GM12891 (cell line): ENCODE measurements at regions not wholly inside any gene's neighbourhood (a gene's known extent, or its start where the extent isn't known, plus 50 kb on each side); places are given as distances from the start of the nearest gene placed in this dataset.

ENCODE experiments used
- POLR2A ChIP-seq: IDR thresholded peaks from 2 replicates; pipeline ENCODE4 v1.6.1; 2011; ENCODE audit warnings: low read depth, low read length, control low read depth
- POU2F2 ChIP-seq: IDR thresholded peaks from 2 replicates; pipeline ENCODE4 v1.6.1; 2011; ENCODE audit warnings: low read depth, mild to moderate bottlenecking, control low read depth, low read length, moderate library complexity
- TAF1 ChIP-seq: IDR thresholded peaks from 2 replicates; pipeline ENCODE4 v1.6.1; 2011; ENCODE audit warnings: low read depth, low read length, control low read depth

DNA sequence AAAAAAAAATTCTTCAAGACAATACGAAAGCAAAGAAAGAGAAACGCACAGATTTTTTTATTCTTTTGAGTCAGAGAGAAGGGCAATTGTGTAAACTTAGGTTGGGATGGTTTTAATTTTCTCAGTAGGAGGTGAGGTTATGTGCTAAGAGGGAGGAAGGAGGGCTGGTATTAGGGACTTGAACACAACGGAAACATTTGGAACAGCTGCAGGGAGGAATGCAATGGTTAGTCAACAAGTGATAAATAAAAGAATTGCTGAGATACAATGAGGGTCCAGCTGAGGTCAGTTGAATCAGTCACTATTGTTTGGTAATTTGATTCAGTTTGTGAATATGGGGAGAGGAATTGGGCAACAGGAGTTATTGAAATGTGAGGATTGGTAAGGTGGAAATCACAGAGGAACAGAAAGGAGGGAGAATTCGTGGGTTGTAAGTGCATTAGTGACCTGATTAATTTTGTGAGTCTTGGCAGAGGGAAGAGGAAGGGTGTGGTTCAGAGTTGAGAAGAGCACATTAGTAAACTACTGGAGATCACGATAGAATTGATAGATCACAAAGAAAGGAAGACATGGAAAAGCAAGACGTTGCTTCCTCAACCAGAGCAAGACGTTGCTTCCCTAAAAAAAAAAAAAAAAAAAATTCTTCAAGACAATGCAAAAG is 499.5 kb upstream of the SPRY2 start:
- TF ChIP-seq POU2F2: no peak
- no peak for TF ChIP-seq POLR2A
- no peak for TF ChIP-seq TAF1
